ENCODE measurements at regions not wholly inside any gene's neighbourhood (a gene's known extent, or its start where the extent isn't known, plus 50 kb on each side); places are given as distances from the start of the nearest gene placed in this dataset.
"Not testable (repeated sequence)": the region's sequence is repeated elsewhere in the genome, so short reads cannot be mapped to it uniquely, and the experiment has no call there.

GRCh38 chr5:87115839-87116364 lies 151.8 kb upstream of the RASA1 start:
- DNase-seq: no peak

DNA sequence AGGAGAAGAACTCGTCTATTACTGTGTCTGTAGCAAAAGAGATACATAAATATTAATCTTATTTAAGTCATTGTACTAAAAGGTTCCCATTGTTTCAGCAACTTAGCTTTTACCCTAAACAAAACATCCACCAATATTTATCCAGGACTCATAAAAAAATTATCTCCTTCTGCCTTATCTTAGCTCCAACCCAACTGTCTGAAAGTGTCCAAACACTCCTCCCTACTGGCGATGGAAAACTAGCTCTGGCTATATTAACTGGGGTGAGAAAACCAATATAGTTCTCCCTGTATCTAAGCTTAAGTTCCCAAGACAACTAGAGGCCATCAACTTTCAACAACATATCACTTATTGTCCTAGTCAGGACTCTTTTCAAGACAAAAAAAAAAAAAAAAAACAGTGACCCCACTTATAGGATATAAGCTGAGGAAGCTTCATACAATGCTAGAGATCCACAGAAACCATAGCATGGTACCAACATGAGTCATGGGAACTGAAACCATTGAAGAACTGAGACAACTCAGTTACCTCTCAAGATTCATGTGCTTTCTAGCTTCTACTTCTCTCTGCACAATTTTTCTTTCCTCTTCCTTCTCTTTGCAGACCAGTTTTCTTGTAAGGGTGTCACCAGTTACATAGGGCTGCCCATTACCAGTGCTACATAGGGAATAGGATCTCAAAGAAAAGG lies 150.7 kb upstream of the RASA1 start:
- DNase-seq: no peak

GRCh38 chr5:87119588-87119987 lies 148.1 kb upstream of the RASA1 start:
- no peak for DNase-seq

DNA sequence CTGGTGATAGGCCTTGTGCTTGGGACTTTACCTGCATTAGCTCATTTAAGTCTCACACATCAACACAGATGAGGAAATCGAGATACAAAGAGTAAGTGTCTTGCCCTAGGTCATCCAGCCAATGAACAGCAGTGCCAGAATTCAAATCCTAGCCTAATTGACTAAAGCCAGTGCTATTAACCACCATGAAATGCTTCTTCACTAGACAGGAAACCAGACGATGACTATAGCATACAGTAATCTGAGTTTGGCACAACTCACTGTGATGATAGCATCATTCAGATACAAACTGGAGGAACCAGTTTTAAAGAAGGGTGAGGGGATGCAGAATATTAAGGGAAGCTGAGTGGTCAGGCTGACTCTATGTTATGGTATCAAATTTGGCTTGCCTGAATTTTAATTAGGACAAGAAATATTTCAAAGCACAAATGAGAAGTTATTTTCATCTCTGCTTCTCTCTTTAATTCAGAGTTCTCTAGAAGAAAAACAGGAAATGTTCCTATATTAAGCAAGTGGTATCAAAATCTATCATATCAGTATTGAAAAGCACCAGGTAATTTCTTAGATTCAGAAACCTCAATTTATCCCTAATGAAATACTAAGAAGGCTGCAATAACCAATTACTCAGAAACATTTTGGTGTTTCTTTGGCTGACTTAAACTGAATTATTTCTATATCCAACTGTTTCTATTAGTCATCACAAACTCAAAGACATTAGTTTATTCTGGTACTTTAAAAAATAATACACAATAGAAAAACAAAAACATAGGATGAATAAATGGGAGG lies 147.0 kb upstream of the RASA1 start:
- peak in 1 of 2 donors; percentile 2 for DNase-seq

DNA sequence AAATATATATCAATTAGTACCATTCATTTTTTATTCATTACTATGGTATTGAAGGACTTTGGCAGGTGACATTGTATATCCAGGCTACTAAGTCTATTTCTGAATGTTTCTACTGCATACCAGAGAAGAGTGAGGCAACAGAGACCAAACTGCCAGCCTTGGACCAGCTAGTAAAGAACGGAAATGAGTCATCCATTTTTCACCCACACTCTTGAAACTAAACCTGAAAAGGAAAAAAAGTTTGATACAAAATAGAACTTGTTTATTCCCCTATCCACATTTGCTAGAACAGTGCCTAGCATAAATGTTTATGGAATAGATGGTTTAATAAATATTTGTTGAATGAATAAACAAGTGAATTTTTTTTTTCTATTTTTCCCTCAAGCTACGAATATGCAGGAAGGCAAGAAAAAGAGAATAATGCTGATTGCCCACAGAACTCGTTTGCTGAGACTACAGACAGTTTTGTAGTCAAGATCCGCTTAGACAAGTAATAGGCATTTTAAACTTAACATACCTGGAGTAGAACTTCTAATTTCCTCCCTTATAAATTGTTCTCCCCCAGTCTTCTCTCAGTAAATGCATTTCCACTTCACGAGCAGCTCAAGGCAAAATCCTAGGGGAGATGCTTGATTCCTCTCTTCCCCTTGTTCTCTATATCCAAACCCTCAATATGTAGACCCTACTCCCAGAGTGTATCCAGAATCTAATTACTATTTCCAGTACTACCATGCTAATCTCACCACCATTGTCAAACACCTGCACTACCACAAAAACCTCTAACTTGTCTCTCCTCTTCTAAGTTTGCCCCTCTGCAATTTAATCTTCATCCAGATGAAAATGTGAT lies 146.2 kb upstream of the RASA1 start:
- DNase-seq: no peak

DNA sequence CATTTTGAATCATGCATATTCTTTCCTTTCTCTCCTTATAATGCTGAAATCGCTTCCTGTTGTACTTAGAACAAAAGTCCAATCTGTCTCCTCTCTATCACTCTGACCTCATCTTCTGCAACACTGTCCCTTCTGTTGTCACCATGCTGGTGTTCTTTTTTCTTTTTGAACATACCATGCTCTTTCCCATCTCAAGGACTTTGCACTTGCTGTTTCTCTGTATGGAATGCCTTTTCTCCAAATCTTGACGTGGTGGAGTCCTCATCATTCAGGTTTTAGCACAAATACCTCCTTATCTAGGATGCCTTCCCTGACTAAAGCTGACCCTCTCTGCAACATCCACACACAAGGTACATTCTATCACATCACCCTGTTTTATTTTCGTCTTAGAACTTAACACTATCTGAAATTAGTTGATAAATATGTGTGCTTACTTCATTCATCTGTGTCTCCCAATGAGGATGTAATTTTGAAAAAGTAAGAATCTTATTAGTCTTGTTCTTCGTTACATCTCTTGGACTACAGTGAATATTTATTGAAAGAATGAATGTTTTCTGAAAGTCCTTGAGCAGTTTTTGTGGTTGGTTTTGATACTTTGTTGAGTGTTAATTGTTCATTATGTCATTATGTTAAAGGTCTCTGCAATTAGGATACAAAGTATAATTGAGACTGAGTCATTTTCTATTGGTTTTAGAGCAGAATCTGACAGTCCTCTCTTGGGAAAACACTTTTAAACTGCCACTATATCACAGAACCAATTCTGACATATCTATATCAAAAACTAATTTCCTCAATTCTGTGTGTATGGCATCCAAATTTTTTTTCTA lies 145.3 kb upstream of the RASA1 start:
- no peak for DNase-seq

- DNase-seq: no peak
These were observed 141.9 kb upstream of the RASA1 start for GRCh38 chr5:87125766-87126165.

GRCh38 chr5:87126869-87127268 lies 140.8 kb upstream of the RASA1 start:
- DNase-seq: no peak

GRCh38 chr5:87127426-87127825 lies 140.3 kb upstream of the RASA1 start:
- no peak for DNase-seq

DNA sequence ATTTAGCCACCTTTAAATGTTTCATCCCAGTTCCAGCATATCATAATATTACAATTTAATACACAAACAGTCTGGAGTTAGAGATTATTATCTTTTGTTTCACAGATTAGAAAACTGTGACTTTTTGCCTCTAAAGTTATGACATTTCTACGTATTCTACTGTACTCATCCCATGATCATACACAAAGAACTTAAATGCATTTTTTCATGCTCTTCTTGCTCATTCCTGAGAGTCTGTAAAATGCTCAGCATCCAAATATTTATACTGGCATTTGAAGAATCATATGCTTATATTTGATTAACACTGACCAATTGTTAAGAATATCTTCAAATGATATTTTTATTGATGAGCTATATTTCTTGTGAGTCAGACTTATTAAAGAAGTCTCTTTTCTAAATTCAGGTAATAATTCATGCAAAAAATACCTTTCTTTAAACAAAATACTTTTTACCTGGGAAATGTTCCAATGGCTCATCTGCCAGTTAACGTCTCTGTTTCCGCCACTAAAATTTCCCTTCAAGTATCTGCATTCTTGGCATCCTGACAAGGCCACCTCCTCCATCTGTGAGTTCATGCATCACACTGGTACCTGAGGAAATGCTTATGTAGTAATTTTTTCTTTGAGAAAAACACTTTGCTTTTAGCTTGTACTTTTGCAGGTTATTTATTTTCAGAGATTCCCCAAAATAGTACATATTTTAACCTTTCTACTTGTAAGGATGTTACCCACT lies 139.6 kb upstream of the RASA1 start:
- no peak for DNase-seq

DNA sequence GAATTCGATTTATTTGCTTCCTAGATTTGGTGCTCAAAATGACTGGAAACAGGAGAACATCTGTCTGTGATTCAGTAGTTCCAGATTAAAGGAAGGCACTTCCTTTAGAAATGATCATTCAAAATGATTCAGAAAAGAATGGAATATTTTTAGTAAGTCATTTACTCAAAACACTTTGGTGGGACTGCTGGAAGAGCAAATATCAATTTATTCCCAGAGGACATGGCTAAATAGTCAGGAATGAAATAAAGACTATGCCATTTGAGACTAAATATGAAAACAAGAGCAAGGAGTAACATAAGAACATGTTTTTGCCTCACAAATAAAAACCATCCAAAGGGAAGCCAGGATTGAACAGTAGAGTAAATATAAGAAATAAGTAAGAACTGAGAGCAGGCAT lies 138.6 kb upstream of the RASA1 start:
- no peak for DNase-seq

DNA sequence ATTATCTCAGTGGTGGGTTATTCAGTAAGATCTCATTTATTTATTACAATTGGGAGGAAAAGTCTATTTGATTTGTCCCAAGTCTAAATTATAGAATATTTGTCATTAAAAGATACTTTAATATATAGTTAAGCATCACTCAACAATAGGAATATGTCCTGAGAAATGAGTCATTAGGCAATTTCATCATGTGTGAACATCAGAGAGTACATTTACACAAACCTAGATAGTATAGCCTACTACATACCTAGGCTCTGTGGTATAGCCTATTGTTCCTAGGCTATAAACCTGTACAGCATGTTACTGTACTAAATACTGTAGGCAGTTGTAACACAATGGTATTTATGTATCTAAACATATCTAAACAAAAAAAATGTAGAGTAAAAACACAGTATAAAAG lies 135.0 kb upstream of the RASA1 start:
- DNase-seq: no peak

DNA sequence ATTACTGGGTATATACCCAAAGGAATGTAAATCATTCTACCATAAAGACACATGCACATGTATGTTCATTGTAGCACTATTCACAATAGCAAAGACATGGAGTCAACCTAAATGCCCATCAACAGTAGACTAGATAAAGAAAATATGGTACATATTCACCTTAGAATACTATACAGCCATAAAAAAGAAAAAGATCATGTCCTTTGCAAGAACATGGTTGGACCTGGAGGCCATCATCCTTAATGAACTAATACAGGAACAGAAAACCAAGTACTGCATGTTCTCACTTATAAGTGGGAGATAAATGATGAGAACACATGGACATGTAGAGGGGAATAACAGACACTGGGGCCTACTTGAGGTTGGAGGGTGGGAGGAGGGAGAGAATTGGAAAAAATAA lies 133.2 kb upstream of the RASA1 start:
- not testable (repeated sequence) for DNase-seq

DNA sequence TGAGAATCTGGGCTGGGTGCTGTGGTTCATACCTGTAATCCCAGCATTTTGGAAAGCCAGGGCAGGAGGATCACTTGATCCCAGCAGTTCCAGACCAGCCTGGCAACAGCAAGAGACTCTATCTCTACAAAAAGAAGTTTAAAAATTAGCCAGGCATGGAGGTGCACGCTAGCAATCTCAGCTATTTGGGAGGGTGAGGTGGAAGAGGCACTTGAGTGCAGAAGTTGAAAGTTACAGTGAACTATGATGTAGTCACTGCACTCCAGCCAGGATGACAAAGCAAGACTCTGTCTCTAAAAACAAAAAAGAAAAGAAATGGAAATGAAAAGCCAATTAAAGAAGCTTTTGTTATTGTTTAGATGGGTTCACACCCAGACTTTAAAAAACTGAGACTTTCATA lies 131.6 kb upstream of the RASA1 start:
- no peak for DNase-seq

GRCh38 chr5:87136733-87137132 lies 130.9 kb upstream of the RASA1 start:
- DNase-seq: no peak

GRCh38 chr5:87137283-87137682 lies 130.4 kb upstream of the RASA1 start:
- DNase-seq: no peak

- no peak for DNase-seq
These were observed 129.4 kb upstream of the RASA1 start for GRCh38 chr5:87138091-87138805.

- no peak for DNase-seq
These were observed 127.9 kb upstream of the RASA1 start for GRCh38 chr5:87139795-87140194.

GRCh38 chr5:87141544-87141943 lies 126.1 kb upstream of the RASA1 start:
- no peak for DNase-seq

DNA sequence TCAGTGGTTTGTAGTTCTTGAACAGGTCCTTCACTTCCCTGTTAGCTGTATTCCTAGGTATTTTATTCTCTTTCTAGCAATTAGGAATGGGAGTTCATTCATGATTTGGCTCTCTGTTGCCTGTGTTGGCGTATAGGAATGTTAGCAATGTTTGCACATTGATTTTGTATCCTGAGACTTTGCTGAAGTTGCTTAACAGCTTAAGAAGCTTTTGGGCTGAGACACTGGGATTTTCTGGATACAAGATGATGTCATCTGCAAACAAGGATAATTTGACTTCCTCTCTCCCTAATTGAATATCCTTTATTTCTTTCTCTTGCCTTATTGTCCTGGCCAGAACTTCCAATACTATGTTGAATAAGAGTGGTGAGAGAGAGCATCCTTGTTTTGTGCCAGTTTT lies 121.8 kb upstream of the RASA1 start:
- DNase-seq: not testable (repeated sequence)

- no peak for DNase-seq
These were observed 120.2 kb upstream of the RASA1 start for GRCh38 chr5:87147441-87147840.

Data from stimulated activated CD4-positive, alpha-beta T cell treated with anti-CD3 and anti-CD28 coated beads, Interleukin-2, amount 100 ng/mL, for 48 hours (primary cell).